HepG2 (cell line): ENCODE measurements at regions not wholly inside any gene's neighbourhood (a gene's known extent, or its start where the extent isn't known, plus 50 kb on each side); places are given as distances from the start of the nearest gene placed in this dataset.

Source experiments
- ATAC-seq: fragments of 200-7000 bp; cut with Tn5 transposase; 3 replicates; pipeline ENCODE4 v1.9.1; 2020; ENCODE audit warnings: mild to moderate bottlenecking, moderate library complexity
- BruUV-seq: library from RNA; stranded (reverse); fragments of 400-500 nt; replicated peaks from 2 replicates; lab custom pipeline; 2021; lab: Mats Ljungman, UMichigan
- CTCF ChIA-PET: fragments of 300-600 bp; formaldehyde crosslinking; extraction: SDS; loops from one replicate; lab custom pipeline; 2021; ENCODE audit warnings: low total read pairs, inconsistent platforms, low intra/inter-chr PET ratio; lab: Yijun Ruan, JAX
- POLR2A ChIA-PET: fragments of 350-600 bp; sonication (Branson Sonifier 250); formaldehyde crosslinking; loops from one replicate; lab custom pipeline; 2020; ENCODE audit warnings: antibody characterized with exemption, inconsistent platforms; lab: Yijun Ruan, JAX
- DNase-seq: peaks from one replicate; pipeline ENCODE4 v3.0.0-alpha.2; 2015; ENCODE audit warnings: low spot score
- FAIRE-seq: peaks from 3 replicates; lab custom pipeline; 2011; peaks lifted over from hg19 to GRCh38; lab: Jason Lieb, UNC
- H2AFZ ChIP-seq: one replicate; pipeline ENCODE4 v1.6.1; 2011; ENCODE audit warnings: low read length, inconsistent platforms
- H3K27ac ChIP-seq: fragments of 300-600 bp; 3 replicates; pipeline ENCODE4 v1.8.0; 2011; ENCODE audit warnings: mixed run types, mild to moderate bottlenecking, mixed read lengths, low read length, inconsistent platforms; ENCODE audit not compliant: insufficient read depth; ENCODE audit errors: extremely low read length
- H3K27me3 ChIP-seq, 2 experiments: fragments of 200-600 bp in 1 of 2; 2 replicates in 1 of 2; 3 replicates in 1 of 2; pipeline versions ENCODE4 v1.6.0 to v1.8.0; 2011; ENCODE audit warnings: low read length in 2 of 2, mild to moderate bottlenecking in 2 of 2, moderate library complexity in 2 of 2, inconsistent platforms in 1 of 2; ENCODE audit not compliant: insufficient read depth in 2 of 2, control insufficient read depth in 1 of 2
- H3K36me3 ChIP-seq, 2 experiments: fragments of 200-600 bp in 1 of 2; replicated peaks in 1 of 2; 2 replicates in 1 of 2; 3 replicates in 1 of 2; pipeline versions ENCODE4 v1.5.1 to v1.8.0; 2011; ENCODE audit warnings: low read length in 2 of 2, inconsistent platforms in 1 of 2; ENCODE audit not compliant: insufficient read depth in 2 of 2, control insufficient read depth in 1 of 2
- H3K4me1 ChIP-seq: 2 replicates; pipeline ENCODE4 v1.5.1; 2012; ENCODE audit warnings: low read length, inconsistent platforms; ENCODE audit not compliant: insufficient read depth
- H3K4me2 ChIP-seq: 2 replicates; pipeline ENCODE4 v1.6.0; 2011; ENCODE audit warnings: low read depth, low read length, inconsistent platforms
- H3K4me3 ChIP-seq, 3 experiments: fragments of 200-600 bp in 1 of 3; sonication (generic), shearing (Covaris generic) in 1 of 3; replicated peaks in 1 of 3; 2 replicates each; pipeline ENCODE4 v1.5.1; 2011 to 2016; ENCODE audit warnings: low read length in 3 of 3, inconsistent platforms in 2 of 3, low read depth in 2 of 3, mild to moderate bottlenecking in 2 of 3, control low read depth in 1 of 3, mixed read lengths in 1 of 3; ENCODE audit not compliant: insufficient read depth in 1 of 3
- H3K79me2 ChIP-seq: one replicate; pipeline ENCODE4 v1.6.1; 2011; ENCODE audit warnings: low read length, inconsistent platforms; ENCODE audit not compliant: insufficient read depth
- H3K9ac ChIP-seq: 2 replicates; pipeline ENCODE4 v1.6.0; 2011; ENCODE audit warnings: mild to moderate bottlenecking, low read depth, low read length, inconsistent platforms; ENCODE audit not compliant: insufficient read depth
- H3K9me3 ChIP-seq: 2 replicates; pipeline ENCODE4 v1.5.1; 2012; ENCODE audit warnings: mild to moderate bottlenecking, low read length
- H4K20me1 ChIP-seq: 2 replicates; pipeline ENCODE4 v1.6.0; 2011; ENCODE audit warnings: inconsistent platforms, mild to moderate bottlenecking, low read length, moderate library complexity; ENCODE audit not compliant: insufficient read depth
- BRD4 ChIP-seq: sonication (generic); formaldehyde crosslinking; IDR thresholded peaks from 2 replicates; pipeline ENCODE4 v1.4.0; 2020; ENCODE audit warnings: missing genetic modification reagents
- EED ChIP-seq: sonication (generic); formaldehyde crosslinking; IDR thresholded peaks from 2 replicates; pipeline ENCODE4 v1.5.0; 2020; ENCODE audit warnings: mild to moderate bottlenecking, missing genetic modification reagents
- GATA4 ChIP-seq: sonication (generic); IDR thresholded peaks from 2 replicates; pipeline ENCODE4 v1.6.1; 2016; ENCODE audit warnings: antibody characterized with exemption, low read depth, borderline replicate concordance
- HDAC1 ChIP-seq: sonication (generic); formaldehyde crosslinking; IDR thresholded peaks from 2 replicates; pipeline ENCODE4 v1.5.1; 2020; ENCODE audit warnings: mild to moderate bottlenecking, missing genetic modification reagents
- HNRNPL ChIP-seq: fragments of 200-400 bp; formaldehyde crosslinking; IDR thresholded peaks from 2 replicates; pipeline ENCODE4 v1.6.1; 2017; ENCODE audit warnings: mild to moderate bottlenecking, low read depth, low read length
- KLF15 ChIP-seq: sonication (generic); formaldehyde crosslinking; IDR thresholded peaks from 2 replicates; pipeline ENCODE4 v1.8.1; 2023; ENCODE audit warnings: borderline replicate concordance, mild to moderate bottlenecking, inconsistent platforms, missing genetic modification reagents, mixed read lengths
- MBNL3 ChIP-seq: fragments of 250-450 bp; sonication (Bioruptor Pico); conservative IDR thresholded peaks from 2 replicates; pipeline ENCODE4 v1.8.0; 2022; ENCODE audit warnings: mild to moderate bottlenecking, inconsistent platforms
- PRMT3 ChIP-seq: sonication (generic); formaldehyde crosslinking; IDR thresholded peaks from 2 replicates; pipeline ENCODE4 v1.8.1; 2022; ENCODE audit warnings: low read depth, mild to moderate bottlenecking, moderate library complexity, missing genetic modification reagents, borderline replicate concordance
- SMAD9 ChIP-seq: sonication (generic); formaldehyde crosslinking; IDR thresholded peaks from 2 replicates; pipeline ENCODE4 v1.5.1; 2020; ENCODE audit warnings: mild to moderate bottlenecking, missing genetic modification reagents
- TARDBP ChIP-seq: sonication (generic); formaldehyde crosslinking; IDR thresholded peaks from 2 replicates; pipeline ENCODE4 v1.8.0; 2022; ENCODE audit warnings: mild to moderate bottlenecking, missing genetic modification reagents
- ZBTB20 ChIP-seq: sonication (generic); formaldehyde crosslinking; IDR thresholded peaks from 2 replicates; pipeline ENCODE4 v1.8.1; 2023; ENCODE audit warnings: missing genetic modification reagents, low read depth, mild to moderate bottlenecking, borderline replicate concordance
- ZBTB21 ChIP-seq: sonication (generic); formaldehyde crosslinking; IDR thresholded peaks from 2 replicates; pipeline ENCODE4 v1.4.0; 2020; ENCODE audit warnings: missing genetic modification reagents
- ZNF354B ChIP-seq: sonication (generic); formaldehyde crosslinking; IDR thresholded peaks from 2 replicates; pipeline ENCODE4 v1.8.0; 2022; ENCODE audit warnings: mild to moderate bottlenecking, missing genetic modification reagents
- ZNF468 ChIP-seq: sonication (generic); formaldehyde crosslinking; IDR thresholded peaks from 2 replicates; pipeline ENCODE4 v1.8.0; 2022; ENCODE audit warnings: mild to moderate bottlenecking, moderate library complexity, missing genetic modification reagents
- ZNF775 ChIP-seq: sonication (generic); formaldehyde crosslinking; IDR thresholded peaks from 2 replicates; pipeline ENCODE4 v1.4.0; 2020; ENCODE audit warnings: missing genetic modification reagents, mild to moderate bottlenecking, moderate library complexity, borderline replicate concordance
- WGBS: methylation state at CpG from one replicate; pipeline ENCODE4 v1.1.6; 2017; ENCODE audit warnings: low lambda C conversion rate; 5-methylcytosine and 5-hydroxymethylcytosine counted together
- in situ Hi-C: cut with HindIII; loops from 2 replicates; pipeline ENCODE4 v1.10.0; 2017; ENCODE audit warnings: low pct_unique_long_range_greater_than_20kb; ENCODE audit not compliant: extremely low pct_ligation_motif_present
- intact Hi-C: fragments of 100-400 bp; cut with micrococcal nuclease; formaldehyde crosslinking; loops from one replicate; pipeline ENCODE4 v1.10.0; 2022; ENCODE audit not compliant: unreplicated experiment
- TF ChIP-seq, protein P1 (sequence below): sonication (generic); formaldehyde crosslinking; IDR thresholded peaks from 2 replicates; pipeline ENCODE4 v1.4.0; 2020; ENCODE audit warnings: missing genetic modification reagents, borderline replicate concordance

DNA sequence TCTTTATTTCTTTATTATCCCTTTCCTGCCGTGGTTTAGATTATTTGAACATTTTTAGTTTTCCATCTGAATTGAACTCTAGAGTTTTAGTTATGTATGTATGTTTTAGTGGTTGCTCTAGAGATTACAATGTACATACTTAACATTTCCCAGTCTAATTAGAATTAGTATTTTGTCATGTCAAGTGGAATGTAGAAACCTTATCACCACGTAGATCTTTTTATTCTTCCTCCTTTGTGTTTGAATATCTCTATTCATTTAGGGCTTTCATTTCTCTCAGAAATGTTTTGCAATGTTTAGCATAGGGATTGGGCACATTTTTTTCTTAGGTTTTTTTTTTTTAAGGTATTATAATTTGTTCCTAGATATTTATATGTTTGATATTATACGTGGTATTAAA lies 73.1 kb upstream of the EZR start:
- Histone ChIP-seq H3K9me3 (no peaks in the 10 kb centered on the region), H3K27me3 (peaks cover 2% of the 10 kb centered on the region in 2 experiments; a peak in 2 of 5 replicates), H3K27ac (no peak overlapping the region), H3K9ac (no peak overlapping the region), H3K4me2 (no peak overlapping the region), H2AFZ (no peak overlapping the region), H3K4me3 (no peak overlapping the region), H3K79me2 (no peaks in the 10 kb centered on the region), H4K20me1 (no peaks in the 10 kb centered on the region), H3K36me3 (no peaks in the 10 kb centered on the region), H3K4me1 (no peaks in the 10 kb centered on the region)
- no TSS peak for BruUV-seq
- ATAC-seq (no peak), DNase-seq (no peak), FAIRE-seq (no peak)
- ChIA-PET POLR2A (no interaction called here), CTCF (no interaction called here)
- in situ Hi-C loops (no loop called here), intact Hi-C loops (no loop called here)
- TF ChIP-seq GATA4 (no peak), HNRNPL (no peak), BRD4 (CRISPR knock-in tag) (no peak), SMAD9 (no peak), ZBTB21 (CRISPR knock-in tag) (no peak), TARDBP (CRISPR knock-in tag) (no peak), ZNF468 (no peak), ZNF775 (CRISPR knock-in tag) (no peak), EED (no peak), HDAC1 (CRISPR knock-in tag) (no peak), MBNL3 (CRISPR knock-in tag) (no peak), ZNF354B (no peak), KLF15 (CRISPR knock-in tag) (no peak), PRMT3 (CRISPR knock-in tag) (no peak), ZBTB20 (CRISPR knock-in tag) (no peak)
- TF ChIP-seq, protein P1, sequence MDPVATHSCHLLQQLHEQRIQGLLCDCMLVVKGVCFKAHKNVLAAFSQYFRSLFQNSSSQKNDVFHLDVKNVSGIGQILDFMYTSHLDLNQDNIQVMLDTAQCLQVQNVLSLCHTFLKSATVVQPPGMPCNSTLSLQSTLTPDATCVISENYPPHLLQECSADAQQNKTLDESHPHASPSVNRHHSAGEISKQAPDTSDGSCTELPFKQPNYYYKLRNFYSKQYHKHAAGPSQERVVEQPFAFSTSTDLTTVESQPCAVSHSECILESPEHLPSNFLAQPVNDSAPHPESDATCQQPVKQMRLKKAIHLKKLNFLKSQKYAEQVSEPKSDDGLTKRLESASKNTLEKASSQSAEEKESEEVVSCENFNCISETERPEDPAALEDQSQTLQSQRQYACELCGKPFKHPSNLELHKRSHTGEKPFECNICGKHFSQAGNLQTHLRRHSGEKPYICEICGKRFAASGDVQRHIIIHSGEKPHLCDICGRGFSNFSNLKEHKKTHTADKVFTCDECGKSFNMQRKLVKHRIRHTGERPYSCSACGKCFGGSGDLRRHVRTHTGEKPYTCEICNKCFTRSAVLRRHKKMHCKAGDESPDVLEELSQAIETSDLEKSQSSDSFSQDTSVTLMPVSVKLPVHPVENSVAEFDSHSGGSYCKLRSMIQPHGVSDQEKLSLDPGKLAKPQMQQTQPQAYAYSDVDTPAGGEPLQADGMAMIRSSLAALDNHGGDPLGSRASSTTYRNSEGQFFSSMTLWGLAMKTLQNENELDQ (CRISPR knock-in tag): no peak
- 14% methylated on average over 3 of the region's 3 CpGs for WGBS
